ENCODE measurements at regions not wholly inside any gene's neighbourhood (a gene's known extent, or its start where the extent isn't known, plus 50 kb on each side); places are given as distances from the start of the nearest gene placed in this dataset.

DNA sequence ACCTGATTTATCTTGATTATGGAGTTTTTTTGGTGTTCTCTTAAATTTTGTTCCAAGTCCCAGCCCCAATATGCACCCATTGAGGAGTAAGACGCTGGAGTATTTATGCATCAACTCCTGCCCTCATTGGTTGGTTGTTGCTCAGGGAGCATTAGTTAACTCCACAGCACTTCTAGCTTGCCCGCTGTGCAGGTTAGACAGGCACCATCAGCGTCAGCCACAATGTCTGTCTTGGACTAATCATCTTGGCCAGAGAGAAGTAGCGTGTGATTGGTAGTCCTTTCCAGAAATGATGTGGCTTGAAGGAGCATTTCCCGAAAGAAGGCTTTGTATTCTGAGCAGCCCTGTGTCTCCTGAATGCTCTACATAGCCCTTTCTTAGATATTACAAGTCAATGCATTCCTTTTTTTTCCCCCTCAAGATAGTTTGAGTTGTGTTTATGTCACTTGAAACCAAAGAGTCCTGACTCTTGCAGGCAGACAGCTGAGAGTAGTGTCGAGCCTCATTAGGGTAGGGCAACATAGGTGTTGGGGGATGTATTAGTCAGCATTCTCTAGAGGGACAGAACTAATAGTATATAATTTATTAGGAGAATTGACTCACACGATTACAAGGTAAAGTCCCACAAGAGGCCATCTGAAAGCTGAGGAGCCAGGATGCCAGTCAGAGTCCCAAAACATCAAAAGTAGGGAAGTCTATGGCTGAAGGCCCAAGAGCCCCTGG lies 94.6 kb upstream of the RCN1 start:
- DNase-seq (ENCODE audit: low read depth, low spot score): no peak
- no peak overlapping the region for H3K4me3 ChIP-seq (ENCODE audit: low read depth, low read length)
- no peak for TF ChIP-seq CTCF (IDR thresholded peaks at IDR 0.05; ENCODE audit: low read depth, low read length)
- in situ Hi-C loops (cut with HindIII; ENCODE audit: low sequenced_read_pairs): no loop called here

GRCh38 chr11:31995525-31996094 lies 95.3 kb upstream of the RCN1 start:
- H3K4me3 ChIP-seq (ENCODE audit: low read depth, low read length): no peak overlapping the region
- in situ Hi-C loops (cut with HindIII; ENCODE audit: low sequenced_read_pairs): no loop called here

GRCh38 chr11:31995032-31995431 lies 95.8 kb upstream of the RCN1 start:
- H3K4me3 ChIP-seq (ENCODE audit: low read depth, low read length): no peak overlapping the region
- DNase-seq (ENCODE audit: low read depth, low spot score): no peak
- TF ChIP-seq CTCF (IDR thresholded peaks at IDR 0.05; ENCODE audit: low read depth, low read length): no peak
- in situ Hi-C loops (cut with HindIII; ENCODE audit: low sequenced_read_pairs): no loop called here

More at GRCh38 chr11:31995525-31996094, 95.3 kb upstream of the RCN1 start:
- no peak for TF ChIP-seq CTCF (IDR thresholded peaks at IDR 0.05; ENCODE audit: low read depth, low read length)
- peak; percentile 7 for DNase-seq (ENCODE audit: low read depth, low spot score)

GRCh38 chr11:31987118-31988005 lies 103.5 kb upstream of the RCN1 start:
- no peak overlapping the region for H3K4me3 ChIP-seq (ENCODE audit: low read depth, low read length)
- DNase-seq (ENCODE audit: low read depth, low spot score): no peak
- in situ Hi-C loops (cut with HindIII; ENCODE audit: low sequenced_read_pairs): no loop called here
- TF ChIP-seq CTCF (IDR thresholded peaks at IDR 0.05; ENCODE audit: low read depth, low read length): no peak

- TF ChIP-seq CTCF (IDR thresholded peaks at IDR 0.05; ENCODE audit: low read depth, low read length): no peak
- in situ Hi-C loops (cut with HindIII; ENCODE audit: low sequenced_read_pairs): no loop called here
- no peak for DNase-seq (ENCODE audit: low read depth, low spot score)
- no peak overlapping the region for H3K4me3 ChIP-seq (ENCODE audit: low read depth, low read length)
These were observed 104.5 kb upstream of the RCN1 start for GRCh38 chr11:31986201-31986889.

GRCh38 chr11:31981457-31981856 lies 109.4 kb upstream of the RCN1 start:
- TF ChIP-seq CTCF (IDR thresholded peaks at IDR 0.05; ENCODE audit: low read depth, low read length): no peak
- DNase-seq (ENCODE audit: low read depth, low spot score): no peak
- no peak overlapping the region for H3K4me3 ChIP-seq (ENCODE audit: low read depth, low read length)
- in situ Hi-C loops (cut with HindIII; ENCODE audit: low sequenced_read_pairs): no loop called here
